ENCODE measurements at regions not wholly inside any gene's neighbourhood (a gene's known extent, or its start where the extent isn't known, plus 50 kb on each side); places are given as distances from the start of the nearest gene placed in this dataset.

DNA sequence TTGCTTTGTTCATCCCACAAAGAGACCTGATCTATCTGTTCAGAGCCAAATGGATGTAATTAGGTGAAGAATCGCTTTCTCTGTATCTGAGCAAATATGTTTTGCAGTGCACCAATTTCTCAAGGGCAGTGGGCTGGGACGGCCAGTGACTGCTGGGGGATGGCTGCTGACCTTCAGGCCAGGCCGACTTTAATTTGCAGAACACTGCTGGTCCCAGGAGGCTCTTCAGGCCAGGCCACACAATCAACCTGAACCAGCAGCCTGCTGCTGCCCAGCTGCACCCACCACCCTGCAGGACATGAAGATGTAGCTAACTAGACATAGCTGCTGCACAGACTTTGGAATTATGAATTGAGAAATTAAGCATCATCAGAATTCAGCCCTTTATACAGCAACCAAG lies 194.4 kb upstream of the ONECUT1 start:
- TF ChIP-seq, protein P1, sequence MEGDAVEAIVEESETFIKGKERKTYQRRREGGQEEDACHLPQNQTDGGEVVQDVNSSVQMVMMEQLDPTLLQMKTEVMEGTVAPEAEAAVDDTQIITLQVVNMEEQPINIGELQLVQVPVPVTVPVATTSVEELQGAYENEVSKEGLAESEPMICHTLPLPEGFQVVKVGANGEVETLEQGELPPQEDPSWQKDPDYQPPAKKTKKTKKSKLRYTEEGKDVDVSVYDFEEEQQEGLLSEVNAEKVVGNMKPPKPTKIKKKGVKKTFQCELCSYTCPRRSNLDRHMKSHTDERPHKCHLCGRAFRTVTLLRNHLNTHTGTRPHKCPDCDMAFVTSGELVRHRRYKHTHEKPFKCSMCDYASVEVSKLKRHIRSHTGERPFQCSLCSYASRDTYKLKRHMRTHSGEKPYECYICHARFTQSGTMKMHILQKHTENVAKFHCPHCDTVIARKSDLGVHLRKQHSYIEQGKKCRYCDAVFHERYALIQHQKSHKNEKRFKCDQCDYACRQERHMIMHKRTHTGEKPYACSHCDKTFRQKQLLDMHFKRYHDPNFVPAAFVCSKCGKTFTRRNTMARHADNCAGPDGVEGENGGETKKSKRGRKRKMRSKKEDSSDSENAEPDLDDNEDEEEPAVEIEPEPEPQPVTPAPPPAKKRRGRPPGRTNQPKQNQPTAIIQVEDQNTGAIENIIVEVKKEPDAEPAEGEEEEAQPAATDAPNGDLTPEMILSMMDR (IDR thresholded peaks at IDR 0.05; ENCODE audit: insufficient read depth, low read length), result no peak
- TF ChIP-seq, protein P2, sequence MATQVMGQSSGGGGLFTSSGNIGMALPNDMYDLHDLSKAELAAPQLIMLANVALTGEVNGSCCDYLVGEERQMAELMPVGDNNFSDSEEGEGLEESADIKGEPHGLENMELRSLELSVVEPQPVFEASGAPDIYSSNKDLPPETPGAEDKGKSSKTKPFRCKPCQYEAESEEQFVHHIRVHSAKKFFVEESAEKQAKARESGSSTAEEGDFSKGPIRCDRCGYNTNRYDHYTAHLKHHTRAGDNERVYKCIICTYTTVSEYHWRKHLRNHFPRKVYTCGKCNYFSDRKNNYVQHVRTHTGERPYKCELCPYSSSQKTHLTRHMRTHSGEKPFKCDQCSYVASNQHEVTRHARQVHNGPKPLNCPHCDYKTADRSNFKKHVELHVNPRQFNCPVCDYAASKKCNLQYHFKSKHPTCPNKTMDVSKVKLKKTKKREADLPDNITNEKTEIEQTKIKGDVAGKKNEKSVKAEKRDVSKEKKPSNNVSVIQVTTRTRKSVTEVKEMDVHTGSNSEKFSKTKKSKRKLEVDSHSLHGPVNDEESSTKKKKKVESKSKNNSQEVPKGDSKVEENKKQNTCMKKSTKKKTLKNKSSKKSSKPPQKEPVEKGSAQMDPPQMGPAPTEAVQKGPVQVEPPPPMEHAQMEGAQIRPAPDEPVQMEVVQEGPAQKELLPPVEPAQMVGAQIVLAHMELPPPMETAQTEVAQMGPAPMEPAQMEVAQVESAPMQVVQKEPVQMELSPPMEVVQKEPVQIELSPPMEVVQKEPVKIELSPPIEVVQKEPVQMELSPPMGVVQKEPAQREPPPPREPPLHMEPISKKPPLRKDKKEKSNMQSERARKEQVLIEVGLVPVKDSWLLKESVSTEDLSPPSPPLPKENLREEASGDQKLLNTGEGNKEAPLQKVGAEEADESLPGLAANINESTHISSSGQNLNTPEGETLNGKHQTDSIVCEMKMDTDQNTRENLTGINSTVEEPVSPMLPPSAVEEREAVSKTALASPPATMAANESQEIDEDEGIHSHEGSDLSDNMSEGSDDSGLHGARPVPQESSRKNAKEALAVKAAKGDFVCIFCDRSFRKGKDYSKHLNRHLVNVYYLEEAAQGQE (IDR thresholded peaks at IDR 0.05; ENCODE audit: insufficient replicate concordance, low read depth), result no peak
- TF ChIP-seq POLR2AphosphoS5 (IDR thresholded peaks at IDR 0.05; ENCODE audit: low read depth) (no peak), GABPA (IDR thresholded peaks at IDR 0.05; ENCODE audit: low read depth) (no peak)

Measured in HL-60 (cell line).